ENCODE measurements at regions not wholly inside any gene's neighbourhood (a gene's known extent, or its start where the extent isn't known, plus 50 kb on each side); places are given as distances from the start of the nearest gene placed in this dataset.

DNA sequence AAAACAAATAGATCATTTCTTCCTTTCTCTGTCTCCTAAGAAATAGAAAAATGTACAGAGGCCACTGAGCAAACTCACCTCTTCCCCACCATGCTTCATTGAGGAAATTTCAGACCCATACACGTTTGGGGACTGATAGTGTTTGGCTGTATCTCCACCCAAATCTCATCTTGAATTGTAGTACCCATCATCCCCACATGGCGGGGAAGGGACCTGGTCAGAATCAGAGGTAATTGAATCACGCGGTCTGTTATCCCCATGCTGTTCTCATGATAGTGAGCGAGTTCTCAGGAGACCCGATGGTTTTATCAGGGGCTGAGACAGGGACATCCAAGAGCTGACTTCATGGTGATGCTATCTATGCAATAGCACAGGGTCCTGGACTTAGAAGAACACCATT is 1655.8 kb downstream of the MAT2B start:
- no peaks in the 10 kb centered on the region for H3K4me1 Mint-ChIP-seq (ENCODE audit: low read depth)
- H3K27me3 Mint-ChIP-seq = no peaks in the 10 kb centered on the region
- no peaks in the 10 kb centered on the region for H3K36me3 Mint-ChIP-seq (ENCODE audit: low read depth)
- peaks cover 12% of the 10 kb centered on the region for H3K9me3 Mint-ChIP-seq
- H3K4me3 Mint-ChIP-seq = no peak overlapping the region
- intact Hi-C loops (cut with micrococcal nuclease) = no loop called here
- no peak overlapping the region for H3K27ac Mint-ChIP-seq

DNA sequence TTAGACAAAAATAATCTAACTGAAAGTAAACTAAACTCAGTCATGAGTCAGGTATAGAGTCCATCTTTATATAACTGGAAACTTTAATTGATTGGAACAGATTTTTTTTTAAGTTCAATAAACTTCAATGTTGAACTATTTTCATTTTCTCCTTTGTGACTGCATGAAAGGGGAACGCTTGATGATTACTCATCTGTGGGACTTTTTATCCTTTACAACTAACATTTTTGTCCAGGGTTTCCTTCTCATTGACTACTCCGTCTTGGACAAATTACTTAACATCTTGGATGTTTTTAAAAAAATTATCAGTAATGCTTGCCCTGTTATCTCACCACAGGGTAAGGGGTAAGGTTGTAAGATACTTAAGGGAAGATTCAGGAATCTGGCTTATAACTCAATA is 1658.4 kb downstream of the MAT2B start:
- Mint-ChIP-seq H3K36me3 (ENCODE audit: low read depth) (no peaks in the 10 kb centered on the region), H3K9me3 (peaks cover 12% of the 10 kb centered on the region), H3K4me3 (no peak overlapping the region), H3K27ac (no peak overlapping the region), H3K27me3 (no peaks in the 10 kb centered on the region), H3K4me1 (ENCODE audit: low read depth) (no peaks in the 10 kb centered on the region)
- intact Hi-C loops (cut with micrococcal nuclease) = no loop called here

DNA sequence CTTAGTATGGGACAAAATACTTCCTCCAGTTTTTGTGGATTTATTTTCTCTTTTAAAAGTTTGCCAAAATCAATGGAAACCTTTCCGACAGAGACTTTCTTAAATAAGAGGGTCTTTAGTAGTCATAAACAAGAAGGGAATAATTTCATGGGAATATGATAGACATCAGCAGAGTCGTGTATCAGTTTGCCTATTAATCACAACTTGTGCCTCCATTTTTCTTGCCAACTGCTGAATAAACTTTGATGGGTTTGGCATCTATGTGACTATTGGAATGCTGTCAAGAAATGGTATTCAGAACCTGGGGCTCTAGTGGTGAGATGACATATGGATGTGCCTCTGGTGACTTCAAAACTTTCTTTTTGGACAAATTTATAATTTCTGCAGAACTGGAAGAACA is 1668.2 kb downstream of the MAT2B start:
- Mint-ChIP-seq H3K4me1 (ENCODE audit: low read depth) (no peaks in the 10 kb centered on the region), H3K27ac (no peak overlapping the region), H3K9me3 (no peaks in the 10 kb centered on the region), H3K4me3 (no peak overlapping the region), H3K27me3 (no peaks in the 10 kb centered on the region), H3K36me3 (ENCODE audit: low read depth) (no peaks in the 10 kb centered on the region)
- intact Hi-C loops (cut with micrococcal nuclease) = no loop called here

GRCh38 chr5:165175041-165175440 is 1669.6 kb downstream of the MAT2B start:
- intact Hi-C loops (cut with micrococcal nuclease) = no loop called here
- Mint-ChIP-seq H3K36me3 (ENCODE audit: low read depth) (no peaks in the 10 kb centered on the region), H3K9me3 (no peaks in the 10 kb centered on the region), H3K27me3 (no peaks in the 10 kb centered on the region), H3K4me1 (ENCODE audit: low read depth) (no peaks in the 10 kb centered on the region), H3K27ac (no peak overlapping the region), H3K4me3 (no peak overlapping the region)

DNA sequence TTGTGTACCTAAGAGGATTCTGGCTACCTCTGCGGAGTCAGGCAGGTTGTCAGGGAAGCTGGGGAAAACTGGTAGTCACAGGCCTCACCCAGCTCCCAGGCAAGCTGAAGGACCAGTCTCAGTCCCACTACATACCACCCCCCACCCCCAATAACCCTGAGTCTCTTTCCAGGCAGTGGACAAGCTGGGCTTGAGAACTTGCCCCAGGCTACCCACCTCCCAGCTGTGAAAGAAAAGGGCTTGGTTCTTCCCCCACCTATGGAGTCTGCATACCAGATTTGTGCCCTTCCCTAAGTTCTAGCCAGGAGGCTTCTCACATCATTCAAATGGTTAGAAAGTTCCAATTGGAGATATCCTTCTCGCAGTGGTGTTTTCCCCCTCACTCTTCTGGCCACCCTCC is 1678.8 kb downstream of the MAT2B start:
- H3K4me1 Mint-ChIP-seq (ENCODE audit: low read depth) = peaks cover 17% of the 10 kb centered on the region

GRCh38 chr5:165185716-165186115 is 1680.3 kb downstream of the MAT2B start:
- Mint-ChIP-seq H3K27ac (no peak overlapping the region), H3K36me3 (ENCODE audit: low read depth) (peaks cover 8% of the 10 kb centered on the region), H3K27me3 (no peaks in the 10 kb centered on the region), H3K9me3 (peaks cover 36% of the 10 kb centered on the region), H3K4me1 (ENCODE audit: low read depth) (peaks cover 22% of the 10 kb centered on the region), H3K4me3 (no peak overlapping the region)
- intact Hi-C loops (cut with micrococcal nuclease) = no loop called here

More for the DNA sequence above, 1678.8 kb downstream of the MAT2B start:
- Mint-ChIP-seq H3K27ac (no peak overlapping the region), H3K36me3 (ENCODE audit: low read depth) (peaks cover 8% of the 10 kb centered on the region), H3K9me3 (peaks cover 36% of the 10 kb centered on the region), H3K4me3 (no peak overlapping the region), H3K27me3 (no peaks in the 10 kb centered on the region)
- intact Hi-C loops (cut with micrococcal nuclease) = no loop called here

GRCh38 chr5:165187815-165188214 is 1682.4 kb downstream of the MAT2B start:
- H3K4me3 Mint-ChIP-seq = no peak overlapping the region
- intact Hi-C loops (cut with micrococcal nuclease) = no loop called here

GRCh38 chr5:165188556-165189175 is 1683.2 kb downstream of the MAT2B start:
- Mint-ChIP-seq H3K27ac (no peak overlapping the region), H3K4me1 (ENCODE audit: low read depth) (peaks cover 28% of the 10 kb centered on the region)
- intact Hi-C loops (cut with micrococcal nuclease) = no loop called here

More at GRCh38 chr5:165187815-165188214, 1682.4 kb downstream of the MAT2B start:
- no peak overlapping the region for H3K27ac Mint-ChIP-seq
- peaks cover 5% of the 10 kb centered on the region for H3K36me3 Mint-ChIP-seq (ENCODE audit: low read depth)
- peaks cover 25% of the 10 kb centered on the region for H3K4me1 Mint-ChIP-seq (ENCODE audit: low read depth)
- H3K27me3 Mint-ChIP-seq = no peaks in the 10 kb centered on the region
- peaks cover 21% of the 10 kb centered on the region for H3K9me3 Mint-ChIP-seq

DNA sequence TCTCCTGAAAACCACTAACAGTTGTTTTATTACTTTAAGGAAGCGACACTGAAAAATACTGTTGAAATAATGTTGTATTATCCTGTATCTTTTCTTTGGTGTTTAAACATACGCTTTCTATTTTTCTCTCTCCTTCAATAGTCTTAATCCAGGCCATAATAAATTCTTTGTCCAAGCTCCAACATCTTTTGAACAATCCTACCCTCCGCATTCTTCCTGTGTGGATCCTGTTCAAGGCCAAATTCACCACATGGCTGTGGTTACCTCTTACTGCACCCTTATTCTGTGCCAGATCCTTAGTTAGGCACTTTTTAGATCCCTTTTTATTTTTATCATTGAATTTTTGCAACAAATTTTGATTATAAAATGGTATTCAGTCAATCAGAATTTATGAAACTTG is 1691.5 kb downstream of the MAT2B start:
- Mint-ChIP-seq H3K4me3 (no peak overlapping the region), H3K9me3 (peaks cover 15% of the 10 kb centered on the region), H3K36me3 (ENCODE audit: low read depth) (no peaks in the 10 kb centered on the region), H3K27ac (no peak overlapping the region), H3K4me1 (ENCODE audit: low read depth) (peaks cover 11% of the 10 kb centered on the region), H3K27me3 (no peaks in the 10 kb centered on the region)
- intact Hi-C loops (cut with micrococcal nuclease) = no loop called here

More at GRCh38 chr5:165188556-165189175, 1683.2 kb downstream of the MAT2B start:
- peaks cover 5% of the 10 kb centered on the region for H3K36me3 Mint-ChIP-seq (ENCODE audit: low read depth)
- peaks cover 13% of the 10 kb centered on the region for H3K9me3 Mint-ChIP-seq
- no peaks in the 10 kb centered on the region for H3K27me3 Mint-ChIP-seq
- H3K4me3 Mint-ChIP-seq = no peak overlapping the region

DNA sequence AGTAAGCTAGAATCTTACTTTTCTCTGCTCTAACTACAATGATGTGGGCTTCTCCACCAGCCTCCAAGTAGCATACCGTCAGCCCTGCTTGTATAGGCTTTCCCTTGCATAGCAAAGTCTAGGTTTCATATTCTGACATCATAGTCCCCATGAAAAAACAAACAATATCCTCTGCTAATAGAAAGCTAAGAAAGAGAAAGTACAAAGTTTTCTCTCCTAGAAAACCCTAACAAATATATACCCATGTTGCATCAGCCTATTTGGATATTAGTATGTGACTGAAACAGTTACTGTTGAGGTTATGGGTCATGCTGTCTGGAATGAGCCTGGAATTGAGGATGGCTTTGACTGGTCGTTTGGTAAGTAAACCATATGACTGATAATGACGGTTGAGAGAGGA is 1696.0 kb downstream of the MAT2B start:
- peaks cover 15% of the 10 kb centered on the region for H3K9me3 Mint-ChIP-seq
- H3K27ac Mint-ChIP-seq = no peak overlapping the region
- H3K4me1 Mint-ChIP-seq (ENCODE audit: low read depth) = peaks cover 6% of the 10 kb centered on the region
- intact Hi-C loops (cut with micrococcal nuclease) = loop anchor here (10.0 kb wide), 3 partner anchors 237 to 697 kb away; no protein-coding TSS in a partner anchor
- H3K4me3 Mint-ChIP-seq = no peak overlapping the region
- H3K27me3 Mint-ChIP-seq = no peaks in the 10 kb centered on the region
- H3K36me3 Mint-ChIP-seq (ENCODE audit: low read depth) = no peaks in the 10 kb centered on the region

DNA sequence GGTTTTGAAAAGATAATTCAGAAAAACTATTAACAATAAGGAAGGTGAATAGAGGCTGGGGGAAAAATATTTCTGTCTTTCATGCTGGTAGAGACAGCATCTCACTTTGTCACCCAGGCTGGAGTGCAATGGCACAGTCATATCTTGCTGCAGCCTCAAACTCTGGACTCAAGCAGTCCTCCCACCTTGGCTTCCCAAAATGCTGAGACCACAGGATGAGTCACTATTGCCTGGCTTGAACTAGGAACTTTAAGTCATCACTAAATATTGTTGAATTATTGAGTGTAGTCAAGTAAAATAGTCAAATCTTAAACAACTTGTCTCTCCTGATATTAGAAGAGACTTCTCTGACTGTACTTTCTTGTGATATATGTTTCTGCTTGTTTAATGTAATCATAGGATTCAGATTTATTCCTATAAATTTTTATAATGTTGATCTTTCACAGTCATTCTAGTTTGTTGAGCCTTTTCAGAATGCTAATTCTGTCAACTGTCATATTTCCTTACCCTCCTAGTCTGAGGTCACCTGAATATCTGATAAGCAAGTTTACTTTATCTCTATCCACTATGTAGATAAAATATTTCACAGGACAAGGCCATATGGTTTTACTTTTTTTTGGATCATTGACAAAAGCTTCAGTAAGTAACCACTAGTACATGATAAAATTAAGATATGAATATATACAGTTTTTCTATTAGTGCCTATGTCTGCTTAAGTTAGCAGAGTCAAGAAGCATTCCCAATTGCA is 1696.5 kb downstream of the MAT2B start:
- no peak overlapping the region for H3K4me3 Mint-ChIP-seq
- H3K36me3 Mint-ChIP-seq (ENCODE audit: low read depth) = no peaks in the 10 kb centered on the region
- no peak overlapping the region for H3K27ac Mint-ChIP-seq
- peaks cover 10% of the 10 kb centered on the region for H3K9me3 Mint-ChIP-seq
- H3K27me3 Mint-ChIP-seq = no peaks in the 10 kb centered on the region
- intact Hi-C loops (cut with micrococcal nuclease) = loop anchor here (10.0 kb wide), 3 partner anchors 237 to 697 kb away; no protein-coding TSS in a partner anchor
- peaks cover 6% of the 10 kb centered on the region for H3K4me1 Mint-ChIP-seq (ENCODE audit: low read depth)

DNA sequence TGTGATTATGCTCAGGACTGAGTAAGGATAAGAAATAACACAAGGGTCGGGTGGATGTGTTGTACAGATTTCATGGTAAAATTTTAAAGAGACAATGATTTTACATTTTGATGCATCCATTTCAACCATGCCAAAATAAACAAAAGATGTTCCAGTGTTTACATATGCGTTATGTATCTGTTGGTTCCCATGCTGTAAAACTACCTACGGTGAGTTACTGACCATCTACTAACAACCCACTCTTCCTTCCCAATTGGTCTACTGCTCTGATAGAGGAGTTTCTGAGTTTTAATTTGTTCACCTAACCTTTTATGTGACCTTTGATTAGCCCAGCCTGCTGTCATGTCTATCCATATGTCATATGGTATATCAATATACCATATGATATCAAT is 1697.1 kb downstream of the MAT2B start:
- H3K4me1 Mint-ChIP-seq (ENCODE audit: low read depth) = peaks cover 11% of the 10 kb centered on the region
- H3K9me3 Mint-ChIP-seq = peaks cover 5% of the 10 kb centered on the region
- H3K4me3 Mint-ChIP-seq = no peak overlapping the region
- H3K27ac Mint-ChIP-seq = no peak overlapping the region
- no peaks in the 10 kb centered on the region for H3K27me3 Mint-ChIP-seq
- intact Hi-C loops (cut with micrococcal nuclease) = loop anchor here (10.0 kb wide), 3 partner anchors 238 to 698 kb away; no protein-coding TSS in a partner anchor
- no peaks in the 10 kb centered on the region for H3K36me3 Mint-ChIP-seq (ENCODE audit: low read depth)

DNA sequence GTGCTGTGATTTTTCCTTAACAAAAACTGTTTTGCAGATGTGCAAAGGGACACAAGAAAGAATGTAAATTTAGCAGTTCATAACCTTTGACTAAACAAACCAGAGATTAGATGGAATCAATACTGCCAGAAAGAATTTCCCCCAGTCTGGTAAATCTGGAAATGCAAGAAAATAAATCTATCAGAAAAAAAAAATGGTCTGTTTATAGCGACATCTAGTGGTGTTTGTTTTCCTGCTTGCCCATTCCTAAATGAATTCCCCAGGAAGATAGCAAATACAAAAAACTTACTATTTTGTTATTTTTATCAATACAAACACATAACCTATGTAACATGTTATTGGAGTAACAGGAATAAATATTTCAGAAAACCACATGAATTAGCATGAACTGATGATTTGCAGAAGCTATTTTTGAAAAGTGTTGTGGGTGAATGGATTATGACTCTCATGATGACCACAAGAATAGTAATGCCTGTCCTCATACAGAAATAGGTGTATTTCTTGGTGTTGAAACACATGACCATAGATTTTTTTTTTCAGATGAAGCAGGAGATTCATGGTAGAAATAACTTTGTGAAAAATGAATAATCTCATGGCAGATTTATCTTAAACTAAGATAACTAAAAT is 1703.8 kb downstream of the MAT2B start:
- Mint-ChIP-seq H3K4me3 (no peak overlapping the region), H3K4me1 (ENCODE audit: low read depth) (peaks cover 13% of the 10 kb centered on the region), H3K27me3 (no peaks in the 10 kb centered on the region), H3K27ac (no peak overlapping the region), H3K9me3 (no peaks in the 10 kb centered on the region), H3K36me3 (ENCODE audit: low read depth) (no peaks in the 10 kb centered on the region)
- intact Hi-C loops (cut with micrococcal nuclease) = loop anchor here (1.0 to 10.0 kb wide), 6 partner anchors 180 to 1642 kb away; no protein-coding TSS in a partner anchor

- Mint-ChIP-seq H3K9me3 (peaks cover 9% of the 10 kb centered on the region), H3K27me3 (no peaks in the 10 kb centered on the region), H3K4me1 (ENCODE audit: low read depth) (no peaks in the 10 kb centered on the region), H3K27ac (no peak overlapping the region), H3K36me3 (ENCODE audit: low read depth) (no peaks in the 10 kb centered on the region), H3K4me3 (no peak overlapping the region)
- intact Hi-C loops (cut with micrococcal nuclease) = no loop called here
Measured at GRCh38 chr5:165224366-165225045, 1719.1 kb downstream of the MAT2B start.

Measured in dendritic cell treated with granulocyte-macrophage colony-stimulating factor and Interleukin-4, amounts not matched to agents 40 ng/mL and 50 ng/mL, for 4 days (primary cell).